ENCODE measurements at regions not wholly inside any gene's neighbourhood (a gene's known extent, or its start where the extent isn't known, plus 50 kb on each side); places are given as distances from the start of the nearest gene placed in this dataset.

DNA sequence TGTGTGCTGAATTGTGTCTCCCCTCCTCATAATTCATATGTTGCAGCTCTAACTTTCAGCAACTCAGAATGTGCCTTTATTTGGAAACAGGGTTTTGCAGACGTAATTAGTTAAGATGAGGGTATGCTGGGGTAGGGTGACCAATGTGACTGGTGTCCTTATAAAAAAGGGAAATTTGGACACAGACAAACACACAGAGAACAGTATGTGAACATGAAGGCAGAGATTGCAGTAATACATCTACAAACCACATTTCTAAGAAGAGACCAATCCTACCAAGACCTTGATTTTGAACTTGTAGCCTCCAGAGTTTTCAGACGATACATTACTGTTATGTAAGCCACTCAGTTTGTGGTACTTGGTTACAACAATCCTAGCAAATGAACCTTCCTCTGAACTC, 817.8 kb downstream of the TUSC7 start:
- no peak overlapping the region for H2AFZ ChIP-seq
- no peak overlapping the region for H3K4me3 ChIP-seq
- H4K20me1 ChIP-seq (ENCODE audit: insufficient read depth): no peaks in the 10 kb centered on the region
- in situ Hi-C loops (cut with MboI): no loop called here
- WGBS, 2 experiments (ENCODE audit: low coverage in 1 of 2, low lambda C conversion rate in 2 of 2, missing lambda C conversion rate in 2 of 2): 57 to 67% methylated on average over 2 of the region's 2 CpGs
- no peaks in the 10 kb centered on the region for H3K9me3 ChIP-seq (ENCODE audit: low read depth)
- TF ChIP-seq EZH2phosphoT487 (IDR thresholded peaks at IDR 0.05; ENCODE audit: insufficient read depth, low read depth): no peak
- TF ChIP-seq EZH2 (IDR thresholded peaks at IDR 0.05; ENCODE audit: insufficient read depth, poor library complexity, severe bottlenecking): no peak
- H3K36me3 ChIP-seq (ENCODE audit: low read depth): no peaks in the 10 kb centered on the region
- H3K27ac ChIP-seq: no peak overlapping the region
- no peak overlapping the region for H3K9ac ChIP-seq
- DNase-seq: no peak
- no peaks in the 10 kb centered on the region for H3F3A ChIP-seq (ENCODE audit: insufficient read depth)
- H3K27me3 ChIP-seq (replicated peaks; ENCODE audit: insufficient read depth): no peaks in the 10 kb centered on the region
- H3K9me2 ChIP-seq (ENCODE audit: insufficient read depth): no peaks in the 10 kb centered on the region
- H3K79me2 ChIP-seq (ENCODE audit: insufficient read depth): no peaks in the 10 kb centered on the region
- no peak overlapping the region for H3K4me2 ChIP-seq (ENCODE audit: unreplicated experiment)
- peaks cover 10% of the 10 kb centered on the region for H3K4me1 ChIP-seq (ENCODE audit: insufficient read depth)

DNA sequence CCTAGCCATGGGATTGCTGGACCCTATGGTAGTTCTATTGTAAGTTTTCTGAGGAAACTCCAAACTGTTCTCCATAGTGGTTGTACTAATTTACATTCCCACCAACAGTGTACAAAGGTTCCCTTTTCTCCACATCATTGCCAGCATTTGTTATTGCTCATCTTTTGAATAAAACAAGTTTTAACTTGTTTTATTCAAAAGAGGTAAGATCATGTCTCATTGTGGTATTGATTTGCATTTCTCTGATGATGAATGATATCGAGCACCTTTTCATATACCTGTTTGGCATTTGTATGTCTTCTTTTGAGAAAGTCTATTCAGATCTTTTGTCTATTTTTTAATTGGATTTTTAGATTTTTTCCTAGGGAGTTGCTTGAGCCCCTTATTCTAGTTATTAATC, 819.1 kb downstream of the TUSC7 start:
- no peak for TF ChIP-seq EZH2 (IDR thresholded peaks at IDR 0.05; ENCODE audit: insufficient read depth, poor library complexity, severe bottlenecking)
- Histone ChIP-seq H3K4me2 (ENCODE audit: unreplicated experiment) (no peak overlapping the region), H3K27me3 (replicated peaks; ENCODE audit: insufficient read depth) (no peaks in the 10 kb centered on the region), H3F3A (ENCODE audit: insufficient read depth) (no peaks in the 10 kb centered on the region), H3K9me2 (ENCODE audit: insufficient read depth) (no peaks in the 10 kb centered on the region), H3K36me3 (ENCODE audit: low read depth) (no peaks in the 10 kb centered on the region), H3K4me1 (ENCODE audit: insufficient read depth) (peaks cover 10% of the 10 kb centered on the region), H4K20me1 (ENCODE audit: insufficient read depth) (no peaks in the 10 kb centered on the region), H2AFZ (no peak overlapping the region), H3K9ac (no peak overlapping the region), H3K9me3 (ENCODE audit: low read depth) (no peaks in the 10 kb centered on the region), H3K27ac (no peak overlapping the region), H3K4me3 (no peak overlapping the region), H3K79me2 (ENCODE audit: insufficient read depth) (no peaks in the 10 kb centered on the region)
- DNase-seq: no peak
- in situ Hi-C loops (cut with MboI): no loop called here
- WGBS, 2 experiments (ENCODE audit: low coverage in 1 of 2, low lambda C conversion rate in 2 of 2, missing lambda C conversion rate in 2 of 2): 76 to 79% methylated on average over 1 of the region's 1 CpG

DNA sequence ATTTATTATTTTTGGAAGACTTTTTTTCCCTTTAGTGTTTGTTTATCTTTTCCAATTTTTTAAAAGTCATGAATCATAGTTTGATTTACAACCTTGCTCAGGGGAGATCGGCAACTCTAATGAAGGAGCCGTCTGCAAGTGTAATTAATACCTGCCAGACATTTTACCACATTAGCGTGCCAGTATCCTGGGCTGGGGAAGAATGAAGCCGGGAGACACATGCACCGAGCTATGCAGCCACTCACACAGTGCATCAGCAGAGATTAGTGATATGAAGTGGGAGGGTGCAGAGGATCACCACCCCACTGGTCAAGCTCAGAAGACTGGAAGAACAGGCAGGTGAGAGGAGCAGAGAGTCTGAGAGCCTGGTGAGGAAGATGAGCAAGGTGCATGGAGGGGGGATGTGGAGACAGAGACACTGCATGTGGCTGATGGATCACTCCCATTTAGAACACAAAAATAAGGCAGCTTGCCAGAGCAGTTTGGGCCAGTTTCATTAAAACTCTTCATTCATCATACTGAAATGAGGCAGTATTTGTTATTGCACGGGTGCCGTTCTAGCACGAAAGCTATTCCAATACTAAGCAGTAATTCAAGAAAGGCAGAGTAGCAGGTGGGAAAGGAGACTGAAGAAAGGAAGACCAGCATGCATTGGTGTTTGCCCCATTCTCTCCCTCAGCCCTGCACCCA, 821.6 kb downstream of the TUSC7 start:
- in situ Hi-C loops (cut with MboI): no loop called here
- 26 to 33% methylated on average over 8 of the region's 8 CpGs for WGBS, 2 experiments (ENCODE audit: low coverage in 1 of 2, low lambda C conversion rate in 2 of 2, missing lambda C conversion rate in 2 of 2)
- Histone ChIP-seq H3K9me3 (ENCODE audit: low read depth) (no peaks in the 10 kb centered on the region), H2AFZ (no peak overlapping the region), H3K4me2 (ENCODE audit: unreplicated experiment) (no peak overlapping the region), H3F3A (ENCODE audit: insufficient read depth) (no peaks in the 10 kb centered on the region), H4K20me1 (ENCODE audit: insufficient read depth) (no peaks in the 10 kb centered on the region), H3K79me2 (ENCODE audit: insufficient read depth) (no peaks in the 10 kb centered on the region), H3K4me1 (ENCODE audit: insufficient read depth) (no peaks in the 10 kb centered on the region), H3K4me3 (no peak overlapping the region), H3K9me2 (ENCODE audit: insufficient read depth) (no peaks in the 10 kb centered on the region), H3K36me3 (ENCODE audit: low read depth) (no peaks in the 10 kb centered on the region), H3K27me3 (replicated peaks; ENCODE audit: insufficient read depth) (no peaks in the 10 kb centered on the region), H3K9ac (no peak overlapping the region), H3K27ac (no peak overlapping the region)
- no peak for TF ChIP-seq EZH2 (IDR thresholded peaks at IDR 0.05; ENCODE audit: insufficient read depth, poor library complexity, severe bottlenecking)
- no peak for TF ChIP-seq EZH2phosphoT487 (IDR thresholded peaks at IDR 0.05; ENCODE audit: insufficient read depth, low read depth)
- DNase-seq: no peak

DNA sequence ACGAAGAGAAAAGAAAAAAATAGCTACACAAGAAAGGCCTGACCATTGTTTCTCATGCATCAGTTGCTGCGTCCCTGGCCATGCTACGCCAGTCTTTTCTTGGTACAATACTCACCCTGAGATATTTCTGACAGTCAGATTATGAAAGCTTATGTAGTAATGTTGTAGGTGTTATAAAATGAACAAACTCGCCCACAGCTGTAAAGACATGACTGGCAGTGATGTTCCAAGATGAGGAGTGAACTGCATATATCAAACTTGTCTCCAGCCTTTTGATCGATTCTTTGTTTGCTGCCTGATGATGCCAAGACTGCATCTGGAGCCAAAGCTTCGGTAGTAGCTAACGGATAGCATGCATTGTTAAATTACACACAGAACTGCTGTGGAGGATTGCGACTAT, 822.7 kb downstream of the TUSC7 start:
- Histone ChIP-seq H3F3A (ENCODE audit: insufficient read depth) (no peaks in the 10 kb centered on the region), H3K27me3 (replicated peaks; ENCODE audit: insufficient read depth) (no peaks in the 10 kb centered on the region), H3K4me1 (ENCODE audit: insufficient read depth) (no peaks in the 10 kb centered on the region), H3K4me3 (no peak overlapping the region), H3K9me3 (ENCODE audit: low read depth) (no peaks in the 10 kb centered on the region), H2AFZ (no peak overlapping the region), H3K9me2 (ENCODE audit: insufficient read depth) (no peaks in the 10 kb centered on the region), H3K79me2 (ENCODE audit: insufficient read depth) (no peaks in the 10 kb centered on the region), H3K9ac (no peak overlapping the region), H3K4me2 (ENCODE audit: unreplicated experiment) (no peak overlapping the region), H4K20me1 (ENCODE audit: insufficient read depth) (no peaks in the 10 kb centered on the region), H3K36me3 (ENCODE audit: low read depth) (no peaks in the 10 kb centered on the region), H3K27ac (no peak overlapping the region)
- no peak for TF ChIP-seq EZH2 (IDR thresholded peaks at IDR 0.05; ENCODE audit: insufficient read depth, poor library complexity, severe bottlenecking)
- TF ChIP-seq EZH2phosphoT487 (IDR thresholded peaks at IDR 0.05; ENCODE audit: insufficient read depth, low read depth): no peak
- in situ Hi-C loops (cut with MboI): no loop called here
- no peak for DNase-seq
- WGBS, 2 experiments (ENCODE audit: low coverage in 1 of 2, low lambda C conversion rate in 2 of 2, missing lambda C conversion rate in 2 of 2): 78 to 81% methylated on average over 8 of the region's 8 CpGs

- H2AFZ ChIP-seq: no peak overlapping the region
- no peaks in the 10 kb centered on the region for H3F3A ChIP-seq (ENCODE audit: insufficient read depth)
- DNase-seq: no peak
- H3K79me2 ChIP-seq (ENCODE audit: insufficient read depth): no peaks in the 10 kb centered on the region
- H3K4me3 ChIP-seq: no peak overlapping the region
- H3K36me3 ChIP-seq (ENCODE audit: low read depth): no peaks in the 10 kb centered on the region
- H3K9me2 ChIP-seq (ENCODE audit: insufficient read depth): no peaks in the 10 kb centered on the region
- H3K4me2 ChIP-seq (ENCODE audit: unreplicated experiment): no peak overlapping the region
- H3K9ac ChIP-seq: no peak overlapping the region
- in situ Hi-C loops (cut with MboI): no loop called here
- TF ChIP-seq EZH2phosphoT487 (IDR thresholded peaks at IDR 0.05; ENCODE audit: insufficient read depth, low read depth) (no peak), EZH2 (IDR thresholded peaks at IDR 0.05; ENCODE audit: insufficient read depth, poor library complexity, severe bottlenecking) (no peak)
- no peaks in the 10 kb centered on the region for H3K27me3 ChIP-seq (replicated peaks; ENCODE audit: insufficient read depth)
- H4K20me1 ChIP-seq (ENCODE audit: insufficient read depth): no peaks in the 10 kb centered on the region
- no peak overlapping the region for H3K27ac ChIP-seq
- no peaks in the 10 kb centered on the region for H3K9me3 ChIP-seq (ENCODE audit: low read depth)
- no peaks in the 10 kb centered on the region for H3K4me1 ChIP-seq (ENCODE audit: insufficient read depth)
- 74 to 78% methylated on average over 1 of the region's 1 CpG for WGBS, 2 experiments (ENCODE audit: low coverage in 1 of 2, low lambda C conversion rate in 2 of 2, missing lambda C conversion rate in 2 of 2)
Measured at GRCh38 chr3:117534138-117534537, 824.6 kb downstream of the TUSC7 start.

Measured in GM23248 (cell line).